Chondrocyte (in vitro differentiated cells): ENCODE measurements at regions not wholly inside any gene's neighbourhood (a gene's known extent, or its start where the extent isn't known, plus 50 kb on each side); places are given as distances from the start of the nearest gene placed in this dataset.

Experiments used
- DNase-seq: peaks from one replicate; pipeline ENCODE4 v3.0.0; 2021; ENCODE audit warnings: mixed read lengths, low spot score
- H3K27ac Mint-ChIP-seq: one replicate; pipeline ENCODE4 v1.8.0; 2021; ENCODE audit warnings: mild to moderate bottlenecking, moderate library complexity, mixed read lengths; ENCODE audit not compliant: unreplicated experiment
- H3K27me3 Mint-ChIP-seq: 2 replicates; pipeline ENCODE4 v1.8.0; 2021; ENCODE audit warnings: low read depth, mixed read lengths
- H3K36me3 Mint-ChIP-seq: 2 replicates; pipeline ENCODE4 v1.8.0; 2021; ENCODE audit warnings: low read depth, mixed read lengths
- H3K4me1 Mint-ChIP-seq: 2 replicates; pipeline ENCODE4 v1.8.0; 2021; ENCODE audit warnings: low read depth, mild to moderate bottlenecking, mixed read lengths
- H3K4me3 Mint-ChIP-seq: one replicate; pipeline ENCODE4 v1.8.0; 2021; ENCODE audit warnings: mild to moderate bottlenecking, moderate library complexity, mixed read lengths; ENCODE audit not compliant: unreplicated experiment
- H3K9me3 Mint-ChIP-seq: 2 replicates; pipeline ENCODE4 v1.8.0; 2021; ENCODE audit warnings: low read depth, mixed read lengths
- TF ChIP-seq, protein P1 (sequence below): fragments of 200-600 bp; sonication (generic); IDR thresholded peaks from 2 replicates; pipeline ENCODE4 v1.5.0; 2021; ENCODE audit warnings: antibody characterized with exemption, mild to moderate bottlenecking, moderate library complexity

DNA sequence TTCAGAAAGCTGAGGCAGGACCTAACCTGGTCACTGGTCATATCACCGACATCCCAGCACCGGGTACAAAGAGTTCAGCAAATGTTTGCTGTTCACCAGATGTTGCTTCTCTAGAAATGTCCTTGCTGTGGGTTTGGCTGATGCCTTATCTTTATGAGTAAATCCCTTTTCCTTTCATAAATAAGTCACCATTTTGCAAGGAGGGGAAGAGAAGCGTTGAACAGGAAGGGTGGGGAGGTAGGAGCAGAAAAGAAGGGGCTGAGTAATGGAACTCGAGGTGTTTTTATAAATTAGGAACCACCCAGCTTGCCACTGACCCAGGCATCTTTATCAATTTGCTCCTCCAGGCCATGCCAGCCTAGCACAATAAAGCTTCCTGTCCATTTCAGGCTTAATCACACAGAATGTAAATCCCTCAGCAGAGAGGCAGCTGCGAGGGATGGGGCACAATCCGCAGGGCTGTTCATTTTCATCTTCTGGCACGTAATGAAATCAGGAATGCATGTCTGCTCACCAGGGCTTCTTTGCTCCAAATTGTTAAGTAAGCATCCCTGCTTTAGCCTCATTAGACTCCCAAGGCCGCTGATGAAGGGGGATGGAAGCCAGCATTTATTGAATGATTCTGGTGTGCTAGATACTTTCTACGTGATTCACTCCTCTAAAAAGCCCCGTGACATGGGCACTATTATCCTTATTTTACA is 371.9 kb upstream of the CHD6 start:
- no peak for DNase-seq
- Mint-ChIP-seq H3K27ac (no peak overlapping the region), H3K4me3 (no peak overlapping the region), H3K36me3 (no peaks in the 10 kb centered on the region), H3K4me1 (no peaks in the 10 kb centered on the region), H3K27me3 (no peaks in the 10 kb centered on the region), H3K9me3 (peaks cover 10% of the 10 kb centered on the region)
- TF ChIP-seq, protein P1, sequence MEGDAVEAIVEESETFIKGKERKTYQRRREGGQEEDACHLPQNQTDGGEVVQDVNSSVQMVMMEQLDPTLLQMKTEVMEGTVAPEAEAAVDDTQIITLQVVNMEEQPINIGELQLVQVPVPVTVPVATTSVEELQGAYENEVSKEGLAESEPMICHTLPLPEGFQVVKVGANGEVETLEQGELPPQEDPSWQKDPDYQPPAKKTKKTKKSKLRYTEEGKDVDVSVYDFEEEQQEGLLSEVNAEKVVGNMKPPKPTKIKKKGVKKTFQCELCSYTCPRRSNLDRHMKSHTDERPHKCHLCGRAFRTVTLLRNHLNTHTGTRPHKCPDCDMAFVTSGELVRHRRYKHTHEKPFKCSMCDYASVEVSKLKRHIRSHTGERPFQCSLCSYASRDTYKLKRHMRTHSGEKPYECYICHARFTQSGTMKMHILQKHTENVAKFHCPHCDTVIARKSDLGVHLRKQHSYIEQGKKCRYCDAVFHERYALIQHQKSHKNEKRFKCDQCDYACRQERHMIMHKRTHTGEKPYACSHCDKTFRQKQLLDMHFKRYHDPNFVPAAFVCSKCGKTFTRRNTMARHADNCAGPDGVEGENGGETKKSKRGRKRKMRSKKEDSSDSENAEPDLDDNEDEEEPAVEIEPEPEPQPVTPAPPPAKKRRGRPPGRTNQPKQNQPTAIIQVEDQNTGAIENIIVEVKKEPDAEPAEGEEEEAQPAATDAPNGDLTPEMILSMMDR, result no peak

GRCh38 chr20:41989039-41989679 is 371.0 kb upstream of the CHD6 start:
- peaks cover 14% of the 10 kb centered on the region for H3K9me3 Mint-ChIP-seq
- no peak for DNase-seq
- no peak overlapping the region for H3K27ac Mint-ChIP-seq
- H3K36me3 Mint-ChIP-seq, result no peaks in the 10 kb centered on the region
- no peaks in the 10 kb centered on the region for H3K27me3 Mint-ChIP-seq
- TF ChIP-seq, protein P1, result no peak
- no peaks in the 10 kb centered on the region for H3K4me1 Mint-ChIP-seq
- H3K4me3 Mint-ChIP-seq, result no peak overlapping the region

DNA sequence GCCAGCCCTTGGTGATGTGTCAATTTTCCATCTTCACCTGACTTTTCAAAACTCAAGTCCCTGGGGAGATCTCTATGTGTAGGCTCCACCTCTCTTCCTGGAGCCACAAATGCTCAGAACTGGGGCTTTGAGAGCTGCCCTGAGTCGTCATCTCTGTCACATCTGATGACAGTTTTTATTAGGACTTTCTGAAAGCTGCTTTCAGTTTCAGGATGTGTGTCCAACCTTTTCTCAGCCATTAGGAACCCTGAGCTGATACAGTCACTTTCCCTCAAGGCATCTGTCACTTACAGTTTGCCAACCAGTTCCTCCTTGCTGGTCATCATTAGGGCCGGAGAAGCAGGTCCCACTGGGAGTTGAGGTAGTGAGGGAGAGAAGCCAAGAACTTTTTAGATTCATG is 365.9 kb upstream of the CHD6 start:
- DNase-seq, result no peak
- no peak overlapping the region for H3K4me3 Mint-ChIP-seq
- peaks cover 18% of the 10 kb centered on the region for H3K9me3 Mint-ChIP-seq
- no peak overlapping the region for H3K27ac Mint-ChIP-seq
- no peaks in the 10 kb centered on the region for H3K4me1 Mint-ChIP-seq
- TF ChIP-seq, protein P1, result no peak
- no peaks in the 10 kb centered on the region for H3K27me3 Mint-ChIP-seq
- no peaks in the 10 kb centered on the region for H3K36me3 Mint-ChIP-seq

DNA sequence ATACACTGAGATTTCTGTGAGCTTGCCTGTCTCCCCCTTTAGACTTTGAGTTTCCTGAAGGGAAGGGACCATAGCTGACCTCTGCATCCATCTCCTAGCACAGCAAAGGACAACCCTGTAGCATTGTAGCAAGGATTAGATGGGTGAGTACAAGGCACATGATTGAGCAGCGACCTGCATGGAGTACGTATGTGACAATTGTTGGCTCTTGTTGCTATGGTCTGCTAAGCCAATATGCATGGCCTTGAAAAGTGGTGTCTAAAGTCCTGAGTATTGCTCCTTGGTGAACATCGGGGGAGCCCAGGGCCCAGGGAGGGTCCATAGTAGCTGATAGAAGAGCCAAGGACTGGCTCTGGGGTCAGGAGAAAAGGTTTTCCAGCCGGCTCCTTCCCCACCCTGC is 365.0 kb upstream of the CHD6 start:
- Mint-ChIP-seq H3K4me1 (no peaks in the 10 kb centered on the region), H3K36me3 (no peaks in the 10 kb centered on the region), H3K27ac (no peak overlapping the region), H3K27me3 (no peaks in the 10 kb centered on the region), H3K4me3 (no peak overlapping the region), H3K9me3 (peaks cover 18% of the 10 kb centered on the region)
- no peak for DNase-seq
- TF ChIP-seq, protein P1, result no peak

GRCh38 chr20:41981746-41982145 is 363.6 kb upstream of the CHD6 start:
- H3K36me3 Mint-ChIP-seq, result no peaks in the 10 kb centered on the region
- no peaks in the 10 kb centered on the region for H3K4me1 Mint-ChIP-seq
- TF ChIP-seq, protein P1, result no peak
- H3K4me3 Mint-ChIP-seq, result no peak overlapping the region
- peaks cover 13% of the 10 kb centered on the region for H3K9me3 Mint-ChIP-seq
- H3K27me3 Mint-ChIP-seq, result no peaks in the 10 kb centered on the region
- DNase-seq, result no peak
- H3K27ac Mint-ChIP-seq, result no peak overlapping the region
